AML-193 (cell line): ENCODE measurements at regions not wholly inside any gene's neighbourhood (a gene's known extent, or its start where the extent isn't known, plus 50 kb on each side); places are given as distances from the start of the nearest gene placed in this dataset.
"Not testable (repeated sequence)": the region's sequence is repeated elsewhere in the genome, so short reads cannot be mapped to it uniquely, and the experiment has no call there.

ENCODE experiments used
- DNase-seq, 2 experiments: peaks; one replicate each; lab custom pipeline; 2025; lab: John Stamatoyannopoulos, UW

GRCh38 chr10:10712155-10712704 is 305.4 kb upstream of the CELF2 start:
- no peak for DNase-seq

GRCh38 chr10:10714327-10714726 is 303.3 kb upstream of the CELF2 start:
- no peak for DNase-seq

- DNase-seq, result no peak
Observed at GRCh38 chr10:10716972-10717371, 300.7 kb upstream of the CELF2 start.

- DNase-seq, result no peak
Observed at GRCh38 chr10:10722422-10722821, 295.2 kb upstream of the CELF2 start.

GRCh38 chr10:10725196-10725595 is 292.5 kb upstream of the CELF2 start:
- DNase-seq, result no peak

GRCh38 chr10:10726101-10726500 is 291.6 kb upstream of the CELF2 start:
- DNase-seq, result no peak

- DNase-seq, result not testable (repeated sequence)
Observed at GRCh38 chr10:10727411-10727810, 290.3 kb upstream of the CELF2 start.

- no peak for DNase-seq
Observed at GRCh38 chr10:10727812-10728211, 289.9 kb upstream of the CELF2 start.

GRCh38 chr10:10730471-10731043 is 287.1 kb upstream of the CELF2 start:
- no peak for DNase-seq

- no peak for DNase-seq
Observed at GRCh38 chr10:10731366-10731765, 286.3 kb upstream of the CELF2 start.

- DNase-seq, result peak in 1 of 2 experiments; percentile 1
Observed at GRCh38 chr10:10734356-10735064, 283.2 kb upstream of the CELF2 start.

- DNase-seq, result no peak
Observed at GRCh38 chr10:10745291-10745690, 272.4 kb upstream of the CELF2 start.

GRCh38 chr10:10755490-10755889 is 262.2 kb upstream of the CELF2 start:
- no peak for DNase-seq

GRCh38 chr10:10758306-10758705 is 259.4 kb upstream of the CELF2 start:
- no peak for DNase-seq

- not testable (repeated sequence) for DNase-seq
Observed at GRCh38 chr10:10759806-10760205, 257.9 kb upstream of the CELF2 start.

- no peak for DNase-seq
Observed at GRCh38 chr10:10765017-10765416, 252.7 kb upstream of the CELF2 start.

GRCh38 chr10:10772411-10772810 is 245.3 kb upstream of the CELF2 start:
- no peak for DNase-seq

GRCh38 chr10:10772874-10773508 is 244.7 kb upstream of the CELF2 start:
- no peak for DNase-seq

- DNase-seq, result no peak
Observed at GRCh38 chr10:10774416-10774815, 243.3 kb upstream of the CELF2 start.

GRCh38 chr10:10776363-10776762 is 241.3 kb upstream of the CELF2 start:
- no peak for DNase-seq

- DNase-seq, result no peak
Observed at GRCh38 chr10:10777279-10777678, 240.4 kb upstream of the CELF2 start.

- DNase-seq, result no peak
Observed at GRCh38 chr10:10777723-10778122, 239.9 kb upstream of the CELF2 start.

GRCh38 chr10:10778959-10779358 is 238.7 kb upstream of the CELF2 start:
- DNase-seq, result no peak
